ENCODE measurements at regions not wholly inside any gene's neighbourhood (a gene's known extent, or its start where the extent isn't known, plus 50 kb on each side); places are given as distances from the start of the nearest gene placed in this dataset.

GRCh38 chr6:28737750-28738395 is 185.9 kb downstream of the TRIM27 start:
- TF ChIP-seq CTCF (IDR thresholded peaks at IDR 0.05; ENCODE audit: poor library complexity): no peak
- peak; percentile 18 for TF ChIP-seq EZH2 (IDR thresholded peaks at IDR 0.05; ENCODE audit: borderline replicate concordance)

Measured in hepatocyte (in vitro differentiated cells).